G401.6 (cell line): ENCODE measurements at regions not wholly inside any gene's neighbourhood (a gene's known extent, or its start where the extent isn't known, plus 50 kb on each side); places are given as distances from the start of the nearest gene placed in this dataset.

Source experiments
- FAIRE-seq: peaks from 2 replicates; lab custom pipeline; 2012; peaks lifted over from hg19 to GRCh38; lab: Jason Lieb, UNC

DNA sequence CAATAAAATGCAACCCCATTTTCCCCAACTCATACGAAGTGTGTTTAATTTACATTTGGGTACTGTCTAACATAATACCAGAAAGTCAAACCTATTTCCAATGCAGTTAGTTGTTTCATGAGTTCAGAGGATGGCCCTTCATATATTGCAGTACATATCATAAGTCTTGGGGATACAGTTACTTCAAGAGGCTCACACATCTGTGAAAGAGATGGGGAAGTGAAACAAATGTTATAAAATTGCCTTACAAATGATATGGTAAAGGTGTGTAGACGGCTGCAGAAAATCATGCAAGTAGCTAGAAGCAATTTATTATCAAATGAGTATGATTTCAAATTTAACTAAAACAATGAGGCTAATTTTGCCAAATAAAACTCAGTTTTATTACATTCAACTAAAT is 219.0 kb upstream of the CDH12 start:
- no peak for FAIRE-seq

DNA sequence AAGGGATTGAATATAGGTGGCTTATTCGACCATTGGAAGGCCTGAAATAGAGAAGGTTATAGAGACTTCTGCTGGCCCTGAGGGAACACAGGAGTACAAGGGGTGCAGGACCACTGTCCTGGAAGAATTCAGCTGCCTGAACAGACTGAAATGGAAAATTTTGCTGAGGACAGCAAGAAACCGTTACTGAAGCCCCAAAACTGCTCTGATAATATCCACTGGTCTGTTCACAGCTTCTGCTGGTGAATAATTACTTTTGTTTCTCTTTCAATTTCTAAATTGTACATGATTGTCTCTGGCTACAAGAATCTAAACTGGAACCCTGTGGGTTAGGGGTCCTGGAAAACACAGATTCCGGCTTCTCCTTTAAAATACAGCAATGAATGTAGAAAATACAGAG is 218.5 kb upstream of the CDH12 start:
- FAIRE-seq, result no peak

DNA sequence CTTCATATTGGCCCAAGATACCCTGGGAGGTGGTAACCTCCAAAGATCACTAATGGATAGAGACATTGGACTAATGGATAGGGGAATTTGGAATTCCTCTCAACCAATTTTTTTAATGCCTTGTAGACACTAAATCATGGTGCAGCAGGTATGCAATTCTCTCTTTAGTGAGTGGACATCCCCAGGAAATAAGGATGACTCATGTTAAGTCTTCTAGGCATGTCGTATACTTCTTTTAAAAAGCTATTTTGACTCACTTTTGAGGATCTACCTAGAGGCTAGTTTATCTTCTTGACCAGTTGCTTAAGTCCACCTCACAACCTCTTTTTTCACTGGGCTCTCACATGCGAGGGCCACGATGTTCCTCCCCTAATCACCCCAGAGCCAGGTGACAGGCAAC is 211.6 kb upstream of the CDH12 start:
- FAIRE-seq, result no peak

DNA sequence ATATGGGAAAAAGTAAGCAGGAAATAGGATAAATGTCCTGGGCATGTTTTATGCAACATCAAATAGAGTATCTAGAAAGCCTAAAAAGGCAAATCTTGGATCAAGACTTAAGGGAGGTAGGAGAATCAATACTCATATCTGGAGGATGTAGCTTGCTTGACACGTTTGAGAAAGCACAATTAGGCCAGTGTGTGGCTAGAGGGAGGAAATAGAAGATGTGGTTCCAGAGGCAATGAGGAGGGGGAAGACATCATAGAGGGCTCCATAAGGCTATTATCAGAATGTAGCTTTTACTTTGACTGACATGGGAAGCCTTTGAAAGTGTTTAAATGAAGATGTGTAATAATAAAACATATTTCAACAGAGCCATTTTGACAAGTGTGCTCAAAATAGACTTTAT is 200.7 kb upstream of the CDH12 start:
- FAIRE-seq, result no peak

DNA sequence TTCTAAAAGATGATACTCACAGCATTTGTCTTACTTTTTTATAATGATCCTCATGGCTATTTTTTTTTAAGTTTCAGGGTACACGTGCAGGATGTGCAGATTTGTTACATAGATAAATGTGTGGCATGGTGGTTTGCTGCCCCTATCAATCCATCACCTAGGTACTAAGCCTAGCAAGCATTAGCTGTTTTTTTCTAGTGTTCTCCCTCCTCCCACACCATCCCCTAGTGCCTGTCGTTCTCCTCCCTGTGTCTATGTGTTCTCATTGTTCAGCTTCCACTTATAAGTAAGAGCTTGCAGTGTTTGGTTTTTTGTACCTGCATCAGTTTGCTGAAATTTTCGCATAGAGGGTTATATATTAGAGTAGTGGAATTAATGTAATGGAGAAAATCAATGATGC is 189.1 kb upstream of the CDH12 start:
- FAIRE-seq, result no peak

DNA sequence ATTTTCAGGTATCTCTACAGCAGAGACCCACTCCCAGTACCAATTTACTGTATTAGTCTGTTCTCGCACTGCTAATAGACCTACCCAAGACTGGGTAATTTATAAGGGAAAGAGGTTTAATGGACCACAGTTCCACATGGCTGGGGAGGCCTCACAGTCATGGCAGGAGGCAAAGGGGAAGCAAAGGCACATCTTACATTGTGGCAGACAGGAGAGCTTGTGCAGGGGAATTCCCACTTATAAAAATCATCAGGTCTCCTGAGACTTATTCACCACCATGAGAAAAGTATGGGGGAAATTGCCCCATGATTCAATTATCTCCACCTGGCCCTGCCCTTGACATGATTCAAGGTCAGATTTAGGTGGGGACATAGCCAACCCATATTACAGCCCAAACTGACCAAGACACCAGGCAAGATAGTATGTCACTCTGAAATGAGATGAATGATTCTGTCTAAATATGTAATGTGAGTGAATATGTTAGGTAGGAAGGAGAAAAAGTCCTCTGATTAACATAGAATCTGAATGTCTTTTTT is 182.5 kb upstream of the CDH12 start:
- FAIRE-seq, result no peak

DNA sequence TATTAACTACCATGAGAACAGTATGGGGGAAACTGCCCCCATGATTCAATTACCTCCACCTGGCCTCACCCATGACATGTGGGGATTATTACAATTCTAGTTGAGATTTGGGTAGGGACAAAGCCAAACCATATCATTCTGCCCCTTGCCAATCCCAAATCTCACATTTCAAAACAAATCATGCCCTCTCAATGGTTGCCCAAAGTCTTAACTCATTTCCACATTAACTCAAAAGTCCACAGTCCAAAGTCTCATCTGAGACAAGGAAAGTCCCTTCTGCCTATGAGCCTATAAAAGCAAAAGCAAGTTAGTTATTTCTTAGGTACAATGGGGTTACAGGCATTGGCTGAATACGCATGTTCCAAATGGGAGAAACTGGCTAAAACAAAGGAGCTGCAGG is 180.7 kb upstream of the CDH12 start:
- no peak for FAIRE-seq

DNA sequence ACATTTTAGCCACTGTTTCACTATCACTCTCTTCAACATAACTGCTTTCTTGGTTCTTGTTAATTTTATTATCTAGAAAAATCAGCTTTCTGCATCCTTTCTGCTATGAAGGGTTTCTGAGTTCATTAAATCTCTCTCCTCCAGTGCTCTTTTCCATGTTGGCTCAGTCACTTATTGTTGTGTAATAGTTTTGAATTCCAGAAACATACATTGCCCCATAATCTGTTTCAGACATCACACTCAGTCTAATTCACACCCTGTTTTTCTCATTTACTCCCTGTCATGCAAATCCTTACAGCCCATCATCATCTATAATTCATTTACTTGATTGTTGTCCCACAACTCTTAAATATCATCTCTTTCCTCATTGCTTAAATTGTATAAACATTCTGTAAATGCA is 176.1 kb upstream of the CDH12 start:
- FAIRE-seq, result no peak

DNA sequence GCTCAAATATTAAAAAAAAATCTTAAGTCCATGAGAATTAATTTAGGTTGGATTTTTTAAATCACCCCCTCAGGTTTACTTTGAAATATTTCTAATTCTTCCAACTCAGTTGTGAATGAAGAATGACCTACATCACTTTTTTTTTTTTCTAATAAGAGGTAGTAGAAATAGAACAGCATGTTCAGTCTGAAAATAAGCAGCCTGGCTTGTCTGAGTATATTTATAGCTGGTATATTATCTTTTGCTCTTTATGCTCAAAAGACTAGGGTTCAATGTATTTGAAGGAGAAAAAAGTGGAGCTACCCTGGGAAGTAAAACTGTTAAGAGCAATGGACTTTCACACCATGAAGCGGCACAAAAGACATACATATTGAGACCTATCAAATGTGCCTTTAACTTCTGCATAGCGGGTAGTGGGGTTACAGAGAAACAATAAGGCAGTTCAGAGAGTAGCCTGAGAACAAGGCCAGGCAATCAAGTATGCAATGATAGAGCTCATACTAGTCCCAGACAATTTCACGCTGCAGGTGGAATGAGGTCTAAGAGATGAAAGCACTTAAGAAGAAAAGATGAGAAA is 175.4 kb upstream of the CDH12 start:
- no peak for FAIRE-seq

DNA sequence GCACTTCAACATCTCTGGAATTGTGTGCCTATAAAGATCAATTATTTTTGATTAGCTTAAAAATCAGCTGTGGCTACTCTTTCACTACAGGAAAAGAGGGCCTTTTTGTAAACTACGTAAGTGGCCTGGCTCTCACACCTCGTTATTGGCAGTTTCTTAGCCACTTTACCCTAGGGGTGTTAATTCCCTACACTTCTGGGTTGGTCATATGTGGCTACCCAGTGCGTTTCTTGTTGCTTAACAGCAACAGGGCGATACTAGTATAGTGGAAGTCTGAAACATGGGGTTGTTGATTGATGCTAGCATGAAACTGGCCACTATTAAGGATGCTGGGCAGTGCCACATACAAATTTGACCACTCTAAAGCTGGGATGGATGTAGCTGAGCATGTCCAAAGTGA is 174.7 kb upstream of the CDH12 start:
- no peak for FAIRE-seq

DNA sequence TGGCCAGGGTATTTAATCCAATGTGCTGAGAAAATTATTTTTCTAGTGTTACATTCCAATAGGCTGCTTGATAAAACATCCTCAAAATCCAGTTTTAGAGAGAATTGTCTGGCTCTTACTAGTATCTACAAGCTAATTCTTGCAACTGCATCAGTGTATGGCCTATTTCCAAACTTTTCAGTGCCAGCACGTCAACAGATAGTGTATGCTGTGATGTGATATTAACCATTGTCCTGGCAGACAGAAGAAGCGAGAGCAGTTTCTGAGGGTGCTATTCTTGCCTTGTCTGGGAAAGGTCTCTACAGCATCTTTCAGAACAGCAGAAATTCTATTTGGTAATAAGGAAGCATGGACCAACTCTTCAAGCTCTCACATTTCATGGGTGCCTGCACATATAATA is 174.2 kb upstream of the CDH12 start:
- no peak for FAIRE-seq

DNA sequence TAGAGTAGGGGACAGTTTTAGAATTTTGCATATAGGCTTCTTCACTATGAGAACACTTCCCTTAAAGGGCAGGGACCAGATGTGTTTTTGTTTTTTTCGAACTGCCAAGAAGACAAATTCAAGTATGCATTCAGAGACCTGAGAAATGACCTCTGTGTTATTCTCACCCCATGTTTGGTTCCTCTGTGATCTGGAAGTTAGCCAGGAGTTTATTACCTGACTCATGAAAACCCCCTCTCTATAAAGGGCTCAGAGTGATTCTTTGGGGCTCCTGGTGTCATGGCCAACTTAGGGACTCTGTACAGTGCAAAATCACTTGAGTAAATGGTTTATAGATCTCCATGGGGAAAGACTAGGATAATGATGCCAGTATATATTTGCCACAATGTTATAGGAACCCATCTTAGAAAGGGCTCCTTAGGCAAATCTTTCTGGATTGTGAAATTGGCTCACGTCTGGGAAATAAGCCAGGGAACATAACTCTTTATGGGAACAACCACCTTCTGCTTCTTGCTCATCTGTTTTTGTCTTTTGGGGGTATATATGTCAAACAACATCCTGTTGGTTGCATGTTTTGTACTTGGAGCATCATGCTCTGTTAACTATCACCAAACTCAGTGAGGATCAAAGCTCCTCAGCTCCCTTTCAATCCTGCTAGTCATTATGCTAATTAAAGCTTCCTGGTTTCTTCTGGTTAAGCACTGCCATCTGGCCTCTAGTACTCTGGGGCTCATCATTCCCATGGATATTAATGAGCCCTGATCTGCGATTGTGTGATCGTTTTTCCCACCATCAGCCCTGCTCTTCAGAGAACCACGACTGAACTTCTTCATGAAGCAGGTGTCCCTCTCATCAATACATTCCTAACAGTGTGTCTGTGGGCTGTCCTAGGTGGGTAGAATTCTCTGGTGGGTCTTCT is 173.4 kb upstream of the CDH12 start:
- FAIRE-seq, result no peak

DNA sequence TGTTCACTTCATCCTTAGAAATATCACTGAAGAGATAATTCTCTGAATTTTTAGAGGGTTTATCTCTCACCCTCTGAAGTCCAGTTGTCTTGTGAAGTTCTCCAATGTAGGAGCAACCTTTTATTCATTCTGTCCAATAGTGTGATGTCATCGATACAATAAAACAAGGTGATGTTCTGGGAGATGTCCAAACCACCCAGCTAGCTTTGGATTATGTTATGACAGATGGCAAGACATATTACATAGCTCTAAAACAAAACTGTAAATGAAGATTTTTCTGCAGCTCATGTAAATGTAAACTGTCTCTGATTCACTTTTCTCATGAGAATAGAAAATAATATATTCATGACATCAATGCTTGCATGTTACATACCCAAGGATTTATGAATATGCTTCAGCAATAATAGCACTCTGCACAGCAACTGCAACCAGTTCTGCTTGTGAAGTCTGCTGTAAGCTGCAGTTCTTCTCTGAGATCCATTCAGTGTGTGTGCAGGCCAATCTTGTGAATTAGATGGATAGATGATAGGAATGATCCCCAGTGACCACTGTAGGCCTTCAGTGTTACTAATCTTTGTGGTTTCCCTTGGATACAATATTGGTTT is 172.6 kb upstream of the CDH12 start:
- no peak for FAIRE-seq

DNA sequence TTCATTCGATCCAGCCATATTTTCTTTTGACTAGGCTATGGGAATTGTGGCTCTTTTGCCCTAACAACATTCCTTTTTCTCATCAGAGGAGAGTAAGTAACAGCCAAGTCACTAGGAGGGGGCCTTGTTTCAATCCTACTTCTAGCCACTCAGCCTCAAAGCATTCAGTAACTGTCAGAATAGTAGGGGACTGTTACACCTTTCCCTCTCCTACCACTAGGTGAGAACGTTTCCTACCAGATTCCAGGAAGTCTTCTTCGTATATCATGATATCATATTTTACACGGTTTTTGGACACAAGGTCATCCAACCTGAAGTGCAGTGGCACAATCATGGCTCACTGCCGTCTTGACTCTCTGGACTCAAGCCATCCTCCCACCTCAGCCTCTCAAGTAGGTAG is 171.3 kb upstream of the CDH12 start:
- FAIRE-seq, result no peak

DNA sequence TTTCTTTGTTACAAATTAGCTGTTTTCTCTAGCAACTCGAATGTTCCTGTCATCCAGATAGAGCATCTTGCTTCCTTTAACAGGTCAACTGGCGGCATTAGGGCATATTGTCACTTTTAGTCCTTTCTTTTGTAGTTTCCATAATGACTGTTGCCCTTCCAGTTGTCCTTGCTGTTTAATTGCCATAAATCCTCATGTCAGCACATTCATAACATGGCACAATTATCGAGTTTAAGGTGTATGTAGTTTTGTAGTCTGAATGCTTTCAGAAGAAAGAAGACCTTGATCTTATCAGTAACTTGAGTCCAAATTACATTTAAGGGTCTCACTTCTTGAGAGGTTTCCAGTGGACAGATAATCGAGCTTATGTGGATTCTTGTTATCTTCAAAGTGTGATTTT is 161.7 kb upstream of the CDH12 start:
- no peak for FAIRE-seq

DNA sequence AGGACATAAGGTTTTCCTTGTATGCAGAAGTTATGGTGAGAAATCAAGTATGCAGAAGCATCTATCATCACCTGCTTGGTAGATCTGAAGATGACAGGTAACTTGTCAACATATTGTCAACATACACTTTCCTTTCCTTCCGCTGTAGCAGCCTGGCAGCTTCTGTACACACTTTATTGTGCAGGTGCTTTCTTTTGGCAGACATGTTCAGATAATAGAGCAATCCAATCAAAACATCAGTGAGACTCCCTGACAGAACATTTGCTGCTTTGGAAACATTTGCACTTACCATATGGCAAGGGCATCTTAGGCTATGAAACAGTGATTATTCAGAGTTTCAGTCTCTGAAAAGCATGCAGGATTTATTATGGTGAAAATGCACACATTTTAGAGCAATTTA is 161.1 kb upstream of the CDH12 start:
- no peak for FAIRE-seq

DNA sequence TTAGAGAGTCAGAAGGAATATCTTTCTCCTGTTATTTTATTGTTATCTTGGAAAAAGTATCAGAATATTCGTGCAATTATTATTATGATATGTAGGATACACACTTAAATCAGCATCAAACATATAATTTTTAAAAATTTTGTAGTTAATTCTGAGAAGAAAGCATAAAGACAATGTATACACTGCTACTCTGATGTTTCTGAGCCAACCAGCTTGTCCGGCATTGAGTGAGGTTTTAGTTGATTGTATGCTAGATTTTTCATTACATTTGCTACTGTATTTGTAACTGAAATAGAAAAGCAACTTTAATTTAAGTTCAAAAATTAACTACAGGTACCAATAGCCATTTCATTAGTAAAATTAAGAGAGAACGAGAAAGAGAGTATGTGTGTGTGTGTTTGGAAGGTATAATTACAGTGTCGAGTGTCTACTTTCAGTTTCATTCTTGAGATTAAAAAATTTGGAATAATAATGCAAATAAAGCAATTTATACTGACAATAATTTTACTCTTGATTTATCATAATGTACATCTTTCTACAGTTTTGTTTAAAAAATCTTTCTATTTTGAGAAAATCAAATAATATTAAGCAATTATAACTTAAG is 160.4 kb upstream of the CDH12 start:
- no peak for FAIRE-seq

DNA sequence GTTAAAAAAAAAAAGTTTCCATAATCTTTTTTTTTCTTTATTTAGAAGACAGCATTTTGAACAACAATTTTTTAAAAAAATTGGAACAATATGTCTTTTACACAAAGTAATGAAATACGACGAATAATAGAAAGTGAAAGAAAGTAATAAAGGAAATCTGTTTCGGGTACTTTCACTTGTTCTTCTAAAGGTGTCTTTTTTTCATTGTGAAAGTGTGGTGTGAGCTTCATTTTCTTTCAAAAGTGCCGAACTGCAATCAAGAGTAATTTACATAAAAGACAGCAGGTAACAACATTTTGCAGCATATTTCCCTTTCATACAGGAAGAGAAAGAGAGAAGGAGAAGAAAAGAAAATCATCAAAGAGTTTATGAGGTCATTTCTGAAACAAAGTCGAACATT is 159.7 kb upstream of the CDH12 start:
- FAIRE-seq, result no peak

DNA sequence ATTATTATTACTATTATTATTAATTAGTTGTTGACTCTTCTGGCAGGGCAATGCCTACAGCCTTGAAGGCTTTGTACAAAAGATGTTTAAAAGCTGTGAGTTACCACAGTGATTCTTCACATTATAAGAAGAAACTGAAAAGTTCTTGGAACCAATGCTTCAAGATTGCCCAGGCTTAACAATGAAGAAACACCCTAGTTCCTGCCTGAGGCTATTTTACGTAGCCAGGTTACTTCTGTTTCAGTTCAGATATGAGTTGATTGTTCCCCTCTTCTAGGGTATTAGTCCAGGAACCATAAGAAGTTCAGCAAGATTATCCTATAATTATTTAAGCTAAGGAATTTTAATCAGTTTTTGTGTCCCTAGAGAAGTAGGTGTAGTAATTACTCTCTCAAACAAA is 154.6 kb upstream of the CDH12 start:
- no peak for FAIRE-seq

DNA sequence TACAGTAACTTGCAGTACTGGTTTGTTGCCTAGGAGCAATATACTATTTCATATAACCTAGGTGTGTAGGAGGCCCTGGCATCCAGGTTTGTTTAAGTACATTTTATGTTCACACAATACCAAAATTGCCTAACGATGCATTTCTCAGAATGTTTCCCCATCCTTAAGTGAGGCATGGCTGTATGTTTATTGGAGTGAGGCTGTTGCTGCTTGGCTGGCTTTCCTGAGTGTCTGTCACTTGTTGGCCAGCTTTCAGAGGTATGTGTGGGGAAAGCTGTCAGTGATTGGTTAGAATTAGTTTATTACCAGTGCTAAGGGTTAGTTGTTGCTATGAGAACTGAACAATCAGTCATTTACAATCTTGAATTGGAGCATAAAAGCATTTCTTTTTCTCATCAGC is 154.1 kb upstream of the CDH12 start:
- no peak for FAIRE-seq

DNA sequence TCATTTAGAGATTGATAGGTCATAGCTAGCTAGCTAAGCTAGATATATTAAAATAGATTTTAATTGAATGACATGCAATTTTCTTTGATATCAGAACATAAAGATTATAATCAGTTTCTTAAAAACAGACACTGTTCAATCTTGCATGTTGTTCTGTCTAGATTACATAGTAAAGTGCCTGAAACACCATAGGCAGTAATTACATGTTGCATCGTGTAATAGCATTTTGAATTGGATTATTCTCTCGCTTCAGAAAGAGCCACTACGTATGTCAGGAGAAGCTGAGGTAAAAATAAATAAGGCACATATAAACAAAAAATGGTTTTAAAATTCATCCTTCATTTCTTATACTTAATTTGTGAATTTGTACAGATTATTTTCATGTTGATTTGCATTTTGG is 148.0 kb upstream of the CDH12 start:
- FAIRE-seq, result no peak

DNA sequence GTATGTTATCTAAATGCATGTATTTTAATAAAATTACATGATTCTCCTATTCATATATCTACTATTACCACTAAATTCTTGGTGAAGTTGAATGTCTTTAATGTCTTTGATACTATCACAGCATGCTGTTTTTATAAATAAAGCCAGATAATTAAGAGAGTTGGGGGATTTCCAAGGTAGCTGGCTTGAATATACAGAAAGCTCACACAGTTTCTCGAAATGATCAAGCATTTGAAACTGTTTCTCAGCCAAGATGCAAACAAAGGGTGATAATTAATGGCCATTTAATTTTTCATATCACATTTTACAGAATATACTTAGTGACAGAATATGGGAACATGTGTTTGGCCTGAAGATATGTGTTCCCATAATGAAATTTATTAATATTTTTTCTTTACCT is 145.6 kb upstream of the CDH12 start:
- no peak for FAIRE-seq

DNA sequence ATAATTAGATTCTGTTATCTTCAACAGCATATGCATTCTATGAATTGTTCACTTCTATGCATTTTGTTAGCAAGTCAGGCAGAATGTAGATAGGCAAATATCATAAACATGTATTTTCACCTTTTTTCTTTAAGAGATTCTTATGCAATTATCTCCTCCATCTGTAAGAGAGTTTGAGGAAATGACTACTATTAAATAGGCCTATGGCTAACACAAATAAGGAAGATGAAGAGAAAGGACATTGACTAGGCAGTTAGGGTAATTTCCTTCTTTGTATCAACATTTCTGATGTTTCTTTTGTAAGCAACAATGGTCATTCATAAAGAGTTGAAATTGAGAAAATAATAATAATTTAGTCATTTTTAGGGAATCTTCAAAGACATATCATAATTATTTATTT is 145.2 kb upstream of the CDH12 start:
- no peak for FAIRE-seq
